GM18498 (cell line): ENCODE measurements at regions not wholly inside any gene's neighbourhood (a gene's known extent, or its start where the extent isn't known, plus 50 kb on each side); places are given as distances from the start of the nearest gene placed in this dataset.
"Not testable (repeated sequence)": the region's sequence is repeated elsewhere in the genome, so short reads cannot be mapped to it uniquely, and the experiment has no call there.

Experiments used
- ATAC-seq: cut with Tn5 transposase; IDR thresholded peaks from one replicate; pipeline ENCODE4 v1.9.1; 2021; ENCODE audit warnings: mild to moderate bottlenecking, moderate library complexity; ENCODE audit not compliant: unreplicated experiment

DNA sequence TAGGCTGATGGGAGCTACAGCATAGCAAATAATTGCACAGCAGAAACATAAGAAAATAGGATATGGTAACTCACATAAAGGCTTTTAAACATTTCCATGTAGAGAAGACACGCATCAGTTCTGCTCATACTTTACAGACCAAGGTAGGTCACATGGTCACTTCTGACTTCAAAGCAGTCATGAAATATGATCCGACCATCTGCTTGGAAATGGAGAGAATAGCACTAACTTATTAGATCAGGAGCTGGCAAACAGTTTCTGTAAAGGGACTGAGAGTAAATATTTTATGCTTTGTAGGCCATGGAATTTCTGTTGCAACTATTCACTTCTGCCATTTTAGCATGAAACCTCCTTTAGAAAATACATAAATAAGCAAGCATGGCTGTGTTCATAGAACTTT is 936.6 kb upstream of the FANCL start:
- ATAC-seq, result no peak

DNA sequence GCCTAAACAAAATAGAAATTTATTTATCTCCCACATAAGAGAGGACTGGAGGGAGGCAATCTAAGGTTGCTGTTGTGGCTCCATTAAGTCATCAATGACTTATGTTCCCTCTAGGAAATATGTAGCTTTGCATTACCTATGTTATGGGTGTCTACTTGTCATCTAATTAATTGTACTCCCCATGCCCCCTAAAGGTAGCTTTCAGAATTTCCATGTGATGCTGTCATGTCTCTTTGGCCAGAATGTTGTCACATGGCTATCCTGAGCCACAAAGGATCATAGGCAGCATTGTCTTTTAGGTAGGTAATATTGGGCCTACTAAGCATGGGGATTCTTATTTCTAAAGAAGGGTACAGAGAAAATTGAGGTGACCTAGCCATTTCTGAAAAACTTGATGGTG is 935.6 kb upstream of the FANCL start:
- no peak for ATAC-seq

DNA sequence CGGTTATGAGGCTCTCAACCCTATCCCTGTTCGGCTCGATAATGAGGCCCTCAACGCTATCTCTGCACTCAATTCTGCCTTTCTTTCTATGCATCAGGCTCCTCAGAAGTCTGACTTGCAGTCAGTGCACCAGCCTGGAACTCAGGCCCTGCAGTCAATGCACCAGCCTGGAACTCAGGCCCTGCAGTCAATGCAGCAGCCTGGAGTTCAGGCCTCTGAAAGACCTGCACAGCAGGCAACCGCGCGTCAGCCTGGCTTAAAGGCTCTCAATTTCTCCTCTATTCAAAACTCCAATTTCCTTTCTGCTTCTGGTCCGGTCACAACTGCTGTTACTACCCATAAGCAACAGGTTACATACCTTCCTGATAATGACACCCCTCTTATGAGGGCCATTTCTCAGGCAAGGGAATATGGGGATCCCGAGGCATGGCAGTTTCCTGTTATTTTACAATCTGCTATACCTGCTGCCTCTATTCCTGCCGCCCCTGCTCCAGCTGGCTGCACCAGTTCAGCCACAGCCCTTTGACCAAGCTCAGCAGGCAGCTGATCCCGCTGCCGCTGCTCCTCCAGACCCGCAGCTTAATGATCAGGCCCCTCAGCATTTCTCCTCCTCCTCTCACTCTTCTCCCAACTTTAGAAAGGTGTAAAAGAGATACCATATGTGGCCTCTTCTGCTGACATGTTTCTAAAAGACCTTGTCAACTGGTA is 933.6 kb upstream of the FANCL start:
- ATAC-seq, result no peak

DNA sequence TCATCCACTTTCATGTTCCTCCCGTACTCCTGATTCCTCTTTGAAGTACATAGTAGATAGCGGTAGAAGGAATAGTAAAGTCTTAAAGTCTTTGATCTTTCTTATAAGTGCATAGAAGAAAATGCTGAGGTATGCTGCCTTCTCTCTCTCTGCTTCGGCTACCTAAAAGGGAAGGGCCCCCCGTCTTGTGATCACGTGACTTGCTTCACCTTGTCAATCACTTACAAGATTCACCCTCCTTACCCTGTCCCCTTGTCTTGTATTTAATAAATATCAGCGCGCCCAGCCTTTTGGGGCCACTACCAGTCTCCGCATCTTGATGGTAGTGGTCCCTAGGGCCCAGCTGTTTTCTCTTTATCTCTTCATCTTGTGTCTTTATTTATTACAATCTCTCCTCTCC is 932.2 kb upstream of the FANCL start:
- ATAC-seq, result no peak

DNA sequence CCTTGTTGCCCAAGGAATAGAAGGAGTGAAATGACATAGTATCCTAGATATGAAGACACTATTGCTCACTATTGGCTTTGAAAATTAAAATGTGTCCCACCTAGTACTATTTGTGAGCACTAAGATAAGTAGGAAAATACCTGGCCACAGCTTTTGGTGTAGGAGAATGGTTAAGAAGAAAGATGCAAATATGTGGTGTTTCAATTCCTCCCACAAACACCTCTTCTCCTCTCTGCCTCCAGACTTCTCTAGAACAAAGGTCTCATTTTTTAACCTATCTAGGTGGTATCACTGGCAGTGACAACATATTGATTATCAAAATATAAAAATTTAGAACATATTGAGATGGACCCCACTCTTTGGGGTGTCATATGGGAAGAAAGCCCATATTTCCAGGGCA is 929.9 kb upstream of the FANCL start:
- peak; percentile 47 for ATAC-seq

DNA sequence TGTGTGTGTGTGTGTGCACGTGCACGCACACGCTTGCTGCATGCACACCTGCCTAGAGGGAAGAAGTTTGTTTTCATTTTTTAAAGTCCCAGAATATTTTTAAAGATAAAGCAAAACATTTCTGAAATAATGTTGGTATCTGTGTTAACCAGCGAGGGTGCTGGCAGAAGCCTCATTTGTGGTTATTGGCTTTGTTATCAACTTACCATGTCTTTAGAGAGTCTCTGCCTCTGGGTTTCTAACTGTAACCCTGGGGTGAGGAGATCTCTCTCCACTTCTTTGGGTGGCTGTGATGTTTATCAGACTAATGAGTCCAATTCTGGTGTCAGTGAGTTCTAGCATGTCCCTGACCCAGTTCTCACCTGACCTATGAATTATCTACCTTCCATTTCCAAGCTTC is 927.6 kb upstream of the FANCL start:
- no peak for ATAC-seq

DNA sequence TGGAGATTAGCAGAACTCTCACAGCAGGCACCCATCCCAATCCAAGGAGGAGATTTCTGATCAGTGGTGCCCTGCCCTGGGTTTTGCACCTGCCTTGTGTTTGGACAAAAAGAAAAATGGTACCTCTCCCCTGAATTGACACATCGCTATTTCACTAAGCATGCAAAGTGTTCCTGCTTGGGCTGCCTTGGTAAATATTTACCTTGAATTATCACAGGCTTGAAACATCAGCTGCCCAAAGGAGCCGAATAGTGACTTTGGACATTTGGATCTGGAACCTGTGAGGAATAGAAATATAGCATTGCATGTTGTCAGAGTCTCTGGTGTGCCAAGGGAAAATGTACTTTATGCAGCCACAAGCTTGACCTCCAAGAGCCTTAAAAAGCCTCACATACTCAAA is 926.4 kb upstream of the FANCL start:
- no peak for ATAC-seq

DNA sequence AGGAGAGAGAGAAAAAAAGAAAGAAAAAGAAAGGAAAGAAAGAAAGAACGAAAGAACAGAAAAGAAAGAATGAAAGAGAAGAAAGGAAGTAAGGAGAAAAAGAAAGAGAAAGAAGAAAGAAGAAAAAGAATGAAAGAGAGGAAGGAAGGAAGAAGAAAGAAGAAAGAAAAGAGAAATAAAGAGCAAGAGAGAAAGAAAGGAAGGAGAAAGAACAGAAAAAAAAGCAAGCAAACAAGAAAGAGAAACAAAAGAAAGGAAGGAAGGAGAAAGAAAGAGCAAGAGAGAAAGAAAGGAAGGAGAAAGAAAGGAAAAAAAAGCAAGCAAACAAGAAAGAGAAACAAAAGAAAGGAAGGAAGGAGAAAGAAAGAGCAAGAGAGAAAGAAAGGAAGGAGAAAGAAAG is 916.8 kb upstream of the FANCL start:
- not testable (repeated sequence) for ATAC-seq

DNA sequence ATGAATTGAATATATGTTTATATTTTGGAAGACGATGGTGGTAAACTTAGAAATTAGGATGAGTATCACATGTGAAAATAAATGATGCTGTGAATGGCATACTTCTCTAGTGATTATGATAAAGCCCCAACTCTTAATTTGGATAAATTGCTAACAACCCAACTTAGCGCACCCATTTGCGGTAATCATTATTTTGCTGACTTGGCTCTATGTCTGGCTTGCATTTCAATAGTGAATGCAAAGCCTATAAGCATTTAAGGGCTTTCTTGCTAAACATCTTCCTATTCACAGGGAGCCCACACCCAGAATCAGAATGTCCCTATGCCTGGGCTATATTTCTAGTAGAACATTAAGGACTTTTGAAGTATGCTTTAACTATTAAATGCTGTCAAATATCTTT is 910.7 kb upstream of the FANCL start:
- ATAC-seq, result no peak

DNA sequence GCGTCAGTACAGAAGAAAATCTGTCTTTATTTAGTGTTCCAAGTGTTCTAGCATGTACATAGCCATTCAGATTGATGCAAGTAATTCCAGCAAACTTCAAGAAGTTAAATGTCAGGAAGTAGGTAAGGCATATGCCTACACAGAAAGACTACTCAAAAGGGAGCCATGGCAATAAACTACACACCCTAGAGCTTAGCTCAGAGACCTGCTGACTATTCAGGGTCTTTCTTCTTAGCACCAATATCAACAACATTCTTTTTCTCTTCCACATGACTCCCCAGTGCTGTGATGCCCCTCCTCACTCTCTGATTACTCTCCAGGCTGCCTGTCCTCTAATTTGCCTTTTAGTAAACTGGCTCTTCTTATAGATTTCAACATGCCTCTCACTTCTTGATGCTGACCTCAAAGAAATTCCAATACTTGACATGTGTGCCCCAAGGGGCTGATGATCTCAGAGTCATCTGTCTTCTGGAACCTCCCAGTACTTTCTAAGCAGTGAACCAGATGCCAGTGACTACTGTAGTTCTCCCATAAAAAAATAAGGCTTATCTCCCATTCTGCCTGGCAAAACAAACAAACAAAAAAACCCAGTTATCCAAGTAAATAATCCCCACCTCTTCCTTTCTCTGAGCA is 909.2 kb upstream of the FANCL start:
- no peak for ATAC-seq

DNA sequence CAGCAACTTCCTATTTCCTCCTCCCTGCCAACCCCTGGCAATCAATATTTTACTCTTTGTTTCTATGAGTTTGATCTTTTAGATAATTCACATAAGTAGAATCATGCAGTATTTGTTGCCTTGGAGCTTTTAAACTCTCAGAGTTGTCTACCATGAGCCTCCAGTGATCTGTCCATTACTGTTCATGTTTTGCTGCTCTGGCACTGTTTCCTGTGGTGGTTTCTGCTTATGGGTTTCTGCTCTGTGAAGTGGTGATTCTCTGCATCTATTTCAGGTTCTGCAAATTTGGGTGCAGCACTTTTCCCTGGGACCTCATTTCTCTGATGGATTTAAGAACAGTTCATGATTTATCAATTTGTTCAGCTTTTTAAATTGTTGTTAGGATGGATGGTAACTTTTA is 908.1 kb upstream of the FANCL start:
- no peak for ATAC-seq

DNA sequence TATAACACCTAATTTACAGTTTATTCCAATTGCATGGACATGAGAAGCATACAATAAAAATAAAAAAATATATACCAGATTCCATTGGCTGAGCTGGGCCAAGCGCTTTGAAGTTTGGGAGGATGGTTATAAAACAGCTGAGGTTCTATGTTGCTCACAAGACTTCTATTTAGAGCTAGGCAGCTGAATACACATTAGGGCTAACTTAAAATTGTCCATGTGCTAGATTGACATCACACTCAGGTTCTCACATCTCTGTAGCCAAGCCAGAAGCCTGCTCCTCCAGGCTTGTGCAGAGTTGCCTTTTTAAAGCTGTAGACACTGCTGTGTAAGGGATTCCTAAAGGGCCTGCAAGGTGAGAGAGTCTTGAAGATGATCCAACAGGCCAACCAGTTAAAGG is 871.1 kb upstream of the FANCL start:
- ATAC-seq, result no peak

DNA sequence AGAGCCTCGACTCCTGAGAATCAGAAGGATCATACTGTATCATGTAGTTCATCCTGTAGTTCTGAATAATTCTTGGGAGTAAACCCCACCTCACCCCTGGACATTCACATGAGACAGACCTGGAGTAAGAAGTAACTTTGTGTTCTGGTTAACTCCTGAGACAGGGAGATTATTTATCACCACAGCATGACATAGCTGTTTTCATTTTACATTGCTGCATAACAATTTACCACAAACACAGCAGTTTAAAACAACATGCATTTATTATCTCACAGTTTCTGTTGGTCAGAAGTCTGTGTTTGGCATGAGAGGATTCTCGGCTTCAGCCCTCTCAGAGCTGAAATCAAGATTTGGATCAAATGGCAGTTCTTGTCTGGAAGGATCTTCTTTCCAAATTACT is 855.8 kb upstream of the FANCL start:
- ATAC-seq, result no peak

DNA sequence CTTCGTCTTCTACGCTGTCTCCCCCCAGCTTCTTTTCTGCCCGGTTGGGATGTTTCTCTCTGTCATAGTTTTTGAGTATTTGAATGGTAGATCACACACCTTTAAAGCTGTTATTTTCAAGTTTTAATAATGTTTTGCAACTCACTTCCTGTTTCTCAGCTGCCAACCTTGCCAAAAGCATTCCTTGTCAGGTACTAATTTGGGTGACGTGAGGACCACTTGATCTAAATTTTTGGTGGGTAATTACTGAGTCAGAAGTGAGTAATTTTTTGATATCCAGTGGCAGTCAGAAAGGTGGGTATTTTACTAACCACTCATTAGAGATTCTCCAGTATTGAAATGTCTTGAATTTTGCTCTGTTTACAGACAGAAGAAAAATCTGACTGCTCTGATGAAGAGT is 852.4 kb upstream of the FANCL start:
- ATAC-seq, result no peak

DNA sequence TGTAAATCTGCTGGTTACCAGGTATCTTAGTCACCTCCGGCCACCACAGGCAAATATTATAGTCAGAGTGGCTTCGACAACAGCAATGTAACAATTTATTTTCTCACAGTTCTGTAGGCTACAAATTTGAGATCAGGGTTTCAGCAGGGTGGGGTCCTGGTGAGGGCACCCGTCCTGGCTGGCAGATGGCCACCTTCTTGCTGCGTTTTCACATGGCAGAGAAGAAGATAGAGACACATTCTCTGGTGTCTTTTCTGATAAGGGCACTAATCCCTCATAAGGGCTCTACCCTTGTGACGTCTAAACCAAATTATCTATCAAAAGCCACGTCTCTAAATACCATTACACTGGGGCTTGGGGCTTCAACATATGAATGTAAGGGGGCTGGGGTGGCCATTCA is 843.2 kb upstream of the FANCL start:
- ATAC-seq, result no peak

DNA sequence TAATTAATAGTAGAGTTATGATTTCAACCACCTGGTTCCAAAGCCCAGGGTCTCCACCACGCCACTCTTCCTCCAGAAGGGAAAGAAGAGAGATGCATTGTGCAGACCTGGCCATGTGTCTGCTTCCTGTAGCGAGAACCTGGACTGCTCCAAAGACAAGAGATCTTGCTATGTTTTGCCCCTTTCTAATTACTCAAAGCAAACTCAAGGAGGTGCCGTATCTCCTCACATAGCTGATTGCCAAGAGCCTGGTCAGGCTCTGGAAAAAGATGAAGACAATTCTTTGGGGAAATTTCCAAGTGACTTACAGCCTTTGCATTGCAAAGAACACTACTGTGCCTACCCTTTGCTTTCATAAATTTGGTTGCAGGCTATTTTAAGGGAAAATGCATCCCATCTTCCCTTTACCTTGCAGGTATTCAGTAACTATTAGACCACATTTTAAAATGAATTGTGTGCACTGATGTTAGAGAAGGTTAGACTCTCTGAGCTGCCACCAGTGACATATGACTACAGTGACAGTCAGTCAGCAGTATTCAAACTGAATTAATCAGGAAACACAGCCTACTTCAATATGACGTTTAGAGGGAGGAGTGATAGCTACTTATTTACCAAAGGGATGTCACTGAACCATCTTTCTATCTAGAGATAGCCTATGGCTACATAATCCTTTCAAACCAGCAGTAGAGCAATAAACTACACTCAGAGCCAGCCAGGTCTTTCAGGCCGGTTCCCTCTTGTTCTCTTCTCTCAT is 842.1 kb upstream of the FANCL start:
- no peak for ATAC-seq

DNA sequence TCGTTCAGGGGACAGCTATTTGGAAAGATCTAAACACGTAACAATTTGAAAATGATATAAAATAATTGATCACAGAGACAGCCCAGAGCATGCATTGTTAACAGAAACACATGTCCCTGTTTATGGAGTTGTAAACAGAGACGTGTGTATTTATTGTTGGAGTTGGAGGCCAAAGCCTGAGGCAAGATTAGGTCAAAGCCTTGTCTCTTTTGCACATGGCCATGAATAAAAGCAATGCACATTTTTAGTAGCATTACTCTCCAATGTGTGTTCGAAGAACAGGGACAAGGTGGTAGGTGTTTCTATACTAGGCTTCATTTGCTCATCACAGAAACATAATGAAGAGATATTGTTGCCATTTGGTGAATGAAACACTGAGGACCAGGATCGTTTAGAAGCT is 841.5 kb upstream of the FANCL start:
- ATAC-seq, result no peak

DNA sequence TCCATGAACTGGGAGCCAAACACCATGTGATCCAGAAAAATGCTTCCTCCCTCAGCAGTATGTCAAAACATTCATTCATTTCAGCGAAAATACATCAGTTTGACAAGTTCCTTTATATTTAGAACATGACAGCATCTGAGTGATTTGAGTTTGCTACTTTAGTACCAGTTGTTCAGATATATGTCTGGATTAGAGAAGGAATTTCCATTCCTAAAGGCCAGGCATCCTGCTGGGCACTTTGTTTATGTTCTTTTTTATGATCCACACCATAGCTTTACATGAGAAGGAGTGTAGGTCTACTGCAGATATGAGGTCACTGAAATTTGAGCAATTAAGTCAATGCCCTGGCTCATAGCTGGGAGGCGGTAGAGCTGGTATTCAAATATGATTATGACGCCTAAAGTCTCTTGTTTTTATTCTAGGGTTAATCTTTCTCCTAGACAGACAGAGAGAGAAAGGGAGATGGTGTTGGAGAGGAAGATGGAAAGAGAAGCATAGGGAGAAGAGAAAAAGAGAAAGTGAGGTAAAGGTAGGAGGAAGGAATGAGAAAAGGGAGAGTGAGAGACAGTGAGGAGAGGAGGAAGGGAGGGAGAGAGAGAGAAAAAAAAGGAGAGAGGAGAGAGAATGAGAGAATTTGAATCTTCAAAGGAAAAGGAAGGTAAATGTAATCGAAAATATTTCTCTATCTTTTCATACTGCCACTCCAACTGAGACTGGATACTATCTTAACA is 839.5 kb upstream of the FANCL start:
- no peak for ATAC-seq

DNA sequence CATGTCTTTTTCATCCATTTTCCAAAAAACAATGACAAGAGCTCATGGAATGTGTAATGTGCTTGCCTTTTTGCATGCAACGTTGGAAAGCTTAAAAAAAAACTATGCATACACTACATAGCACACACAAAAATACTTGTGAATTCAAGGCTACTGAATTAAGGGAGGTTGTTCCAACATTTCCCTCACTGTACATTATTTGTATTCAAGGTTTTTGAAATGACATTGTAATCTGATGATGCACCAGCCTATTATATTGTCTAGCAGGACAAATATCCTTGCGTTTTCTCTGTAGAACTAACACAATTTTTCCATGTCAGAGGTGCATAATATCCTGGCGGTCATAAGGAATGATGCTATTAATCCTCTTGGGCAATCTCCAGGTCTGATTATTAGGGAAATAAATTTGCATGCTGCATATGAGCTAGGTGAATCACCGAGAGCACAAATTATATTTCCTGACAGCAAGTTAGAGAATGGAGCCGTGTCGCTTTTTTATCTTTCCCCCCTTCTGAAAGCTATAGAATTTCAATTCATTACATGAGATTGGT is 836.9 kb upstream of the FANCL start:
- ATAC-seq, result no peak

DNA sequence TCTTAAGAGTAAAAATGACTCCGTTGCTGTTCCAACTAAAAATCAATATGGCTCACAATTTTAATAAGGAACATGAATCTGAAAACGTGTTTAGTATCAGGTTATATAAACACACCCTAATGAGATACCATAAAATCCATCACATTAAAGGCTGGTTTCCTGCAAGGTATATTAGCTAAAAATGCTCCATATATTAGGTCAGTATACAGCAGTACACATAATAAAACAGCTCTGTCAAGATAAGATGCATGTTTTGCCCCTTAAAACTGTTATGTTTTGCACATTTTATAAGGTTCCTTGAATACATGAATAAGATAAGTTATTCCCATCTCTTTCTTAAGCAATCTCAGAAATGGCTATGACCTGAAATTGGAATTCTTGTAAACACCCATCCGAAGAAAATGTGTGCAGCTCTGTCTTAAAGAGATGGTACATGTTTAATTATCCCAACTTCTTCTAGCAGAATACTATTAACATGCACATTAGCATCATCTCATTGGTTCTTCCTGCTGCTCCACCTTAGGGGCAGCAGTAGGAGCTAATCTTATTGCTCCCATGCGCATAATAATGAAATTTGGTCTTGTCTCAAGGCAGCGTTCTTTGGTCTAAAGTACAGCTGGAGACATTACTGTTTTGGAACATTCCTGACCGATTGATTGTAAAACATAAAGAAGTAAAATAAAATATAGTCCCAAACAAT is 836.1 kb upstream of the FANCL start:
- no peak for ATAC-seq
